ENCODE measurements at regions not wholly inside any gene's neighbourhood (a gene's known extent, or its start where the extent isn't known, plus 50 kb on each side); places are given as distances from the start of the nearest gene placed in this dataset.
A peak's percentile ranks its signal among the peaks of the same experiment; 100 is the strongest.

- TF ChIP-seq, protein P1, sequence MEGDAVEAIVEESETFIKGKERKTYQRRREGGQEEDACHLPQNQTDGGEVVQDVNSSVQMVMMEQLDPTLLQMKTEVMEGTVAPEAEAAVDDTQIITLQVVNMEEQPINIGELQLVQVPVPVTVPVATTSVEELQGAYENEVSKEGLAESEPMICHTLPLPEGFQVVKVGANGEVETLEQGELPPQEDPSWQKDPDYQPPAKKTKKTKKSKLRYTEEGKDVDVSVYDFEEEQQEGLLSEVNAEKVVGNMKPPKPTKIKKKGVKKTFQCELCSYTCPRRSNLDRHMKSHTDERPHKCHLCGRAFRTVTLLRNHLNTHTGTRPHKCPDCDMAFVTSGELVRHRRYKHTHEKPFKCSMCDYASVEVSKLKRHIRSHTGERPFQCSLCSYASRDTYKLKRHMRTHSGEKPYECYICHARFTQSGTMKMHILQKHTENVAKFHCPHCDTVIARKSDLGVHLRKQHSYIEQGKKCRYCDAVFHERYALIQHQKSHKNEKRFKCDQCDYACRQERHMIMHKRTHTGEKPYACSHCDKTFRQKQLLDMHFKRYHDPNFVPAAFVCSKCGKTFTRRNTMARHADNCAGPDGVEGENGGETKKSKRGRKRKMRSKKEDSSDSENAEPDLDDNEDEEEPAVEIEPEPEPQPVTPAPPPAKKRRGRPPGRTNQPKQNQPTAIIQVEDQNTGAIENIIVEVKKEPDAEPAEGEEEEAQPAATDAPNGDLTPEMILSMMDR (conservative IDR thresholded peaks at IDR 0.05): no peak
- H3K27ac ChIP-seq: no peak overlapping the region
Measured at GRCh38 chr2:84217456-84217855, 241.6 kb downstream of the SUCLG1 start.

- H3K27ac ChIP-seq: no peak overlapping the region
- TF ChIP-seq, protein P1 (conservative IDR thresholded peaks at IDR 0.05): no peak
Measured at GRCh38 chr2:84214455-84214854, 244.6 kb downstream of the SUCLG1 start.

DNA sequence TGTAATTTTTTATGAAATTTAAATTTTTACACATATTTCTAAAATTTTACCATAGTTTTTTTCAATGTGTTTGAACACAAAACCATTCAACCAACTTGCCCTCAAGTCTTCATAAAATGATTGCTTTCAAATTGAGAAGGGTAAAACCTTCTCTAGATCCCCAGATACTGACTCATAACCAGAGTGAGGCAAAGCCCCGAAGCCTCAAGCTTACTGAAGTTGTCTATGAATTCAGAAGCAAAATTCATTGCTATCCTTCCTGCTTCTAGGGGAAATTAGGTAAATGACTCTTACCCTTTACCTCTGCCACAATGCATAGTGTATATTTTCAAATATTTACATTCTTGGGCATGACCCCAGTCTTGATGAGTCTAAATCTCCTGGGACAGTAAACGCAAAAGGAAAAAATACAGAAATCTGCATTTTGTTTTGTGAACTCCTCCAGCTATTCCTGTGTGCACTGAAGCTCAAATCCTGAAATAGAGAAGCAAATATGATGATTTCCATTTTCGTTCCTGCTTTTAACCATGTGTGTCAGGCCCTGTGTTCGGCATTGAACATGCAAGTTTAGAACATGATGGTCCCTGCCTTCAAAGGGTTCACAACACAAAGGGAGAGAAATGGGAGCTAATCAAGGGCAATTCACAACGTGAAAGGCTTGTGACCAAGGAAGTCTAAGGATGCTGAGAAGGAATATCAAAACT is 246.3 kb downstream of the SUCLG1 start:
- TF ChIP-seq, protein P1 (conservative IDR thresholded peaks at IDR 0.05): no peak

GRCh38 chr2:84209941-84210340 is 249.1 kb downstream of the SUCLG1 start:
- peak overlapping the region; percentile 66 for H3K27ac ChIP-seq
- TF ChIP-seq, protein P1 (conservative IDR thresholded peaks at IDR 0.05): no peak

More for the DNA sequence above, 246.3 kb downstream of the SUCLG1 start:
- H3K27ac ChIP-seq: no peak overlapping the region

GRCh38 chr2:84204995-84205394 is 254.1 kb downstream of the SUCLG1 start:
- TF ChIP-seq, protein P1 (conservative IDR thresholded peaks at IDR 0.05): no peak
- H3K27ac ChIP-seq: no peak overlapping the region

GRCh38 chr2:84202166-84202565 is 256.9 kb downstream of the SUCLG1 start:
- TF ChIP-seq, protein P1 (conservative IDR thresholded peaks at IDR 0.05): no peak
- no peak overlapping the region for H3K27ac ChIP-seq

GRCh38 chr2:84201158-84201557 is 257.9 kb downstream of the SUCLG1 start:
- no peak overlapping the region for H3K27ac ChIP-seq
- TF ChIP-seq, protein P1 (conservative IDR thresholded peaks at IDR 0.05): no peak

All from VCaP (cell line).